HepG2 (cell line): ENCODE measurements at regions not wholly inside any gene's neighbourhood (a gene's known extent, or its start where the extent isn't known, plus 50 kb on each side); places are given as distances from the start of the nearest gene placed in this dataset.

Experiments used
- ATAC-seq: fragments of 200-7000 bp; cut with Tn5 transposase; 3 replicates; pipeline ENCODE4 v1.9.1; 2020; ENCODE audit warnings: mild to moderate bottlenecking, moderate library complexity
- BruUV-seq: library from RNA; stranded (reverse); fragments of 400-500 nt; replicated peaks from 2 replicates; lab custom pipeline; 2021; lab: Mats Ljungman, UMichigan
- CTCF ChIA-PET: fragments of 300-600 bp; formaldehyde crosslinking; extraction: SDS; loops from one replicate; lab custom pipeline; 2021; ENCODE audit warnings: low total read pairs, inconsistent platforms, low intra/inter-chr PET ratio; lab: Yijun Ruan, JAX
- POLR2A ChIA-PET: fragments of 350-600 bp; sonication (Branson Sonifier 250); formaldehyde crosslinking; loops from one replicate; lab custom pipeline; 2020; ENCODE audit warnings: antibody characterized with exemption, inconsistent platforms; lab: Yijun Ruan, JAX
- DNase-seq: peaks from one replicate; pipeline ENCODE4 v3.0.0-alpha.2; 2015; ENCODE audit warnings: low spot score
- FAIRE-seq: peaks from 3 replicates; lab custom pipeline; 2011; peaks lifted over from hg19 to GRCh38; lab: Jason Lieb, UNC
- H2AFZ ChIP-seq: one replicate; pipeline ENCODE4 v1.6.1; 2011; ENCODE audit warnings: low read length, inconsistent platforms
- H3K27ac ChIP-seq: fragments of 300-600 bp; 3 replicates; pipeline ENCODE4 v1.8.0; 2011; ENCODE audit warnings: mixed run types, mild to moderate bottlenecking, mixed read lengths, low read length, inconsistent platforms; ENCODE audit not compliant: insufficient read depth; ENCODE audit errors: extremely low read length
- H3K27me3 ChIP-seq, 2 experiments: fragments of 200-600 bp in 1 of 2; 2 replicates in 1 of 2; 3 replicates in 1 of 2; pipeline versions ENCODE4 v1.6.0 to v1.8.0; 2011; ENCODE audit warnings: low read length in 2 of 2, mild to moderate bottlenecking in 2 of 2, moderate library complexity in 2 of 2, inconsistent platforms in 1 of 2; ENCODE audit not compliant: insufficient read depth in 2 of 2, control insufficient read depth in 1 of 2
- H3K36me3 ChIP-seq, 2 experiments: fragments of 200-600 bp in 1 of 2; replicated peaks in 1 of 2; 2 replicates in 1 of 2; 3 replicates in 1 of 2; pipeline versions ENCODE4 v1.5.1 to v1.8.0; 2011; ENCODE audit warnings: low read length in 2 of 2, inconsistent platforms in 1 of 2; ENCODE audit not compliant: insufficient read depth in 2 of 2, control insufficient read depth in 1 of 2
- H3K4me1 ChIP-seq: 2 replicates; pipeline ENCODE4 v1.5.1; 2012; ENCODE audit warnings: low read length, inconsistent platforms; ENCODE audit not compliant: insufficient read depth
- H3K4me2 ChIP-seq: 2 replicates; pipeline ENCODE4 v1.6.0; 2011; ENCODE audit warnings: low read depth, low read length, inconsistent platforms
- H3K4me3 ChIP-seq, 3 experiments: fragments of 200-600 bp in 1 of 3; sonication (generic), shearing (Covaris generic) in 1 of 3; replicated peaks in 1 of 3; 2 replicates each; pipeline ENCODE4 v1.5.1; 2011 to 2016; ENCODE audit warnings: low read length in 3 of 3, inconsistent platforms in 2 of 3, low read depth in 2 of 3, mild to moderate bottlenecking in 2 of 3, control low read depth in 1 of 3, mixed read lengths in 1 of 3; ENCODE audit not compliant: insufficient read depth in 1 of 3
- H3K79me2 ChIP-seq: one replicate; pipeline ENCODE4 v1.6.1; 2011; ENCODE audit warnings: low read length, inconsistent platforms; ENCODE audit not compliant: insufficient read depth
- H3K9ac ChIP-seq: 2 replicates; pipeline ENCODE4 v1.6.0; 2011; ENCODE audit warnings: mild to moderate bottlenecking, low read depth, low read length, inconsistent platforms; ENCODE audit not compliant: insufficient read depth
- H3K9me3 ChIP-seq: 2 replicates; pipeline ENCODE4 v1.5.1; 2012; ENCODE audit warnings: mild to moderate bottlenecking, low read length
- H4K20me1 ChIP-seq: 2 replicates; pipeline ENCODE4 v1.6.0; 2011; ENCODE audit warnings: inconsistent platforms, mild to moderate bottlenecking, low read length, moderate library complexity; ENCODE audit not compliant: insufficient read depth
- GATAD1 ChIP-seq: IDR thresholded peaks from 2 replicates; pipeline ENCODE4 v1.6.1; 2016; ENCODE audit warnings: missing genetic modification reagents, missing compliant biosample characterization
- HNRNPL ChIP-seq: fragments of 200-400 bp; formaldehyde crosslinking; IDR thresholded peaks from 2 replicates; pipeline ENCODE4 v1.6.1; 2017; ENCODE audit warnings: mild to moderate bottlenecking, low read depth, low read length
- NR3C1 ChIP-seq: sonication (generic); formaldehyde crosslinking; IDR thresholded peaks from 2 replicates; pipeline ENCODE4 v1.4.0; 2020; ENCODE audit warnings: missing genetic modification reagents
- PPARG ChIP-seq: conservative IDR thresholded peaks from 2 replicates; pipeline ENCODE4 v1.6.1; 2016; ENCODE audit warnings: missing biosample characterization, missing genetic modification reagents
- SYNCRIP ChIP-seq: fragments of 200-400 bp; formaldehyde crosslinking; IDR thresholded peaks from 2 replicates; pipeline ENCODE4 v1.6.1; 2018; ENCODE audit warnings: mild to moderate bottlenecking, low read depth, low read length; ENCODE audit not compliant: insufficient read depth
- ZBTB25 ChIP-seq: IDR thresholded peaks from 2 replicates; pipeline ENCODE4 v1.6.1; 2018; ENCODE audit warnings: missing genetic modification reagents
- ZFP36L1 ChIP-seq: sonication (generic); formaldehyde crosslinking; IDR thresholded peaks from 2 replicates; pipeline ENCODE4 v1.8.0; 2022; ENCODE audit warnings: mild to moderate bottlenecking, missing genetic modification reagents, moderate library complexity
- ZFP37 ChIP-seq: sonication (generic); formaldehyde crosslinking; IDR thresholded peaks from 2 replicates; pipeline ENCODE4 v1.4.0; 2020; ENCODE audit warnings: missing genetic modification reagents, borderline replicate concordance
- ZNF282 ChIP-seq: fragments of 450-650 bp; IDR thresholded peaks from 2 replicates; pipeline ENCODE4 v1.6.1; 2018; ENCODE audit not compliant: partially characterized antibody
- ZNF740 ChIP-seq: sonication (generic); formaldehyde crosslinking; IDR thresholded peaks from 2 replicates; pipeline ENCODE4 v1.4.0; 2020; ENCODE audit warnings: missing genetic modification reagents
- WGBS: methylation state at CpG from one replicate; pipeline ENCODE4 v1.1.6; 2017; ENCODE audit warnings: low lambda C conversion rate; 5-methylcytosine and 5-hydroxymethylcytosine counted together
- in situ Hi-C: cut with HindIII; loops from 2 replicates; pipeline ENCODE4 v1.10.0; 2017; ENCODE audit warnings: low pct_unique_long_range_greater_than_20kb; ENCODE audit not compliant: extremely low pct_ligation_motif_present
- intact Hi-C: fragments of 100-400 bp; cut with micrococcal nuclease; formaldehyde crosslinking; loops from one replicate; pipeline ENCODE4 v1.10.0; 2022; ENCODE audit not compliant: unreplicated experiment

GRCh38 chr21:16198546-16198945, 468.8 kb downstream of the USP25 start:
- no peaks in the 10 kb centered on the region for H3K27me3 ChIP-seq
- no peak for ATAC-seq
- TF ChIP-seq NR3C1 (CRISPR knock-in tag) (no peak), ZBTB25 (CRISPR knock-in tag) (no peak), ZNF282 (no peak), SYNCRIP (no peak), GATAD1 (CRISPR knock-in tag) (no peak), ZNF740 (CRISPR knock-in tag) (no peak), PPARG (CRISPR knock-in tag) (no peak), HNRNPL (no peak), ZFP37 (CRISPR knock-in tag) (no peak), ZFP36L1 (CRISPR knock-in tag) (no peak)
- in situ Hi-C loops = no loop called here
- POLR2A ChIA-PET = no interaction called here
- no peak overlapping the region for H2AFZ ChIP-seq
- H4K20me1 ChIP-seq = no peaks in the 10 kb centered on the region
- WGBS = 8% methylated on average over 2 of the region's 3 CpGs
- CTCF ChIA-PET = no interaction called here
- H3K4me2 ChIP-seq = no peak overlapping the region
- H3K36me3 ChIP-seq = no peaks in the 10 kb centered on the region
- no peaks in the 10 kb centered on the region for H3K9me3 ChIP-seq
- H3K4me3 ChIP-seq = no peak overlapping the region
- H3K79me2 ChIP-seq = no peaks in the 10 kb centered on the region
- no peak overlapping the region for H3K9ac ChIP-seq
- 0 out of 2 replicates have a peak, but pooled peaks cover 16% of the 10 kb centered on the region for H3K4me1 ChIP-seq
- no peak for FAIRE-seq
- no peak for DNase-seq
- BruUV-seq = no TSS peak
- H3K27ac ChIP-seq = no peak overlapping the region
- intact Hi-C loops = no loop called here
